GM13976 (cell line): ENCODE measurements at regions not wholly inside any gene's neighbourhood (a gene's known extent, or its start where the extent isn't known, plus 50 kb on each side); places are given as distances from the start of the nearest gene placed in this dataset.

ENCODE experiments used
- DNase-seq: peaks from one replicate; pipeline ENCODE4 v3.0.0; 2012; ENCODE audit warnings: low spot score
- in situ Hi-C: fragments of 300-500 bp; cut with MboI; formaldehyde crosslinking; loops from one replicate; pipeline ENCODE4 v1.12.0; 2022; ENCODE audit warnings: low sequenced_read_pairs, mixed read lengths, inconsistent platforms; ENCODE audit not compliant: unreplicated experiment
- TF ChIP-seq, protein P1 (sequence below): IDR thresholded peaks from 2 replicates; pipeline ENCODE4 v1.5.1; 2012; ENCODE audit warnings: borderline replicate concordance, mild to moderate bottlenecking; ENCODE audit not compliant: insufficient read depth; ENCODE audit errors: extremely low read depth, missing control alignments, control extremely low read depth

GRCh38 chr18:39840406-39840805, 2114.6 kb upstream of the PIK3C3 start:
- DNase-seq = no peak
- TF ChIP-seq, protein P1, sequence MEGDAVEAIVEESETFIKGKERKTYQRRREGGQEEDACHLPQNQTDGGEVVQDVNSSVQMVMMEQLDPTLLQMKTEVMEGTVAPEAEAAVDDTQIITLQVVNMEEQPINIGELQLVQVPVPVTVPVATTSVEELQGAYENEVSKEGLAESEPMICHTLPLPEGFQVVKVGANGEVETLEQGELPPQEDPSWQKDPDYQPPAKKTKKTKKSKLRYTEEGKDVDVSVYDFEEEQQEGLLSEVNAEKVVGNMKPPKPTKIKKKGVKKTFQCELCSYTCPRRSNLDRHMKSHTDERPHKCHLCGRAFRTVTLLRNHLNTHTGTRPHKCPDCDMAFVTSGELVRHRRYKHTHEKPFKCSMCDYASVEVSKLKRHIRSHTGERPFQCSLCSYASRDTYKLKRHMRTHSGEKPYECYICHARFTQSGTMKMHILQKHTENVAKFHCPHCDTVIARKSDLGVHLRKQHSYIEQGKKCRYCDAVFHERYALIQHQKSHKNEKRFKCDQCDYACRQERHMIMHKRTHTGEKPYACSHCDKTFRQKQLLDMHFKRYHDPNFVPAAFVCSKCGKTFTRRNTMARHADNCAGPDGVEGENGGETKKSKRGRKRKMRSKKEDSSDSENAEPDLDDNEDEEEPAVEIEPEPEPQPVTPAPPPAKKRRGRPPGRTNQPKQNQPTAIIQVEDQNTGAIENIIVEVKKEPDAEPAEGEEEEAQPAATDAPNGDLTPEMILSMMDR = no peak
- in situ Hi-C loops = no loop called here

DNA sequence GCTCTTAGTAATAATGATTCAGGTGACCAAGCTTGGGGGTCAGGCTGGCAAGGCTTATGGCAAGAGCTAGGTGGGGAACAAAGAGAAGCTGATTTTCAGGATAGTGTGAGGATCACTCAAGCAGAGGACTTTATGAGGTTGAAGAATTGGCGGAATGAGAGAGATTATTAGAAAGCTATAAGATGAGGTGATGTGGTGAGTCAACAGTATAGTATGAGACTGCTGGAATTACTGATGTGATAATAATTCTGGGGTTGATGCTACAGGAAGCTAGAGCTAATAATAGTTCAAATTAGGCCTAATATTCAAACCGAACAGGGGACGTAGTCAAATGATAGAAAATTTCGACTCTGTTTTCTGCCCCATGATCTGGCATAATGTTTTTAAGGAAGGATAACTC, 2115.3 kb upstream of the PIK3C3 start:
- no peak for DNase-seq
- in situ Hi-C loops = no loop called here
- TF ChIP-seq, protein P1 = no peak

DNA sequence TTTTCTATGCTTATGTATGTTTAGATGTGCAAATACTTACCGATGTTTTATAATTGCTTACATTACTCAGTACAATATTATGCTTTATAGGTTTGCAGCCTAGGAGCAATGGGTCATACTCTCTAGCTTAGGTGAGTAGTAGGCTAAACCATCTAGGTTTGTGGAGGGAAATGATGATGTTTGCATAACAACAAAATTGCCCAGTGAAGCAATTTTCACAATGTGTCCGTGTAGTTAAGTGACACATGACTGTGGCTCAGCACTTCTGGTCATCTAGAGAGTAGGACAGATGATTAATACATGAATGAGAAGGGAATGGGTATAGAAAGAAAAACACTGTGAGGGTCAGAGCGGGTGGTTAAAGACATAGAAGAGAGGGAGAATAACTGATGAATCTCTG, 2116.2 kb upstream of the PIK3C3 start:
- no peak for DNase-seq
- in situ Hi-C loops = no loop called here
- TF ChIP-seq, protein P1 = no peak

GRCh38 chr18:39835303-39836030, 2119.6 kb upstream of the PIK3C3 start:
- in situ Hi-C loops = no loop called here
- no peak for DNase-seq
- TF ChIP-seq, protein P1 = no peak

DNA sequence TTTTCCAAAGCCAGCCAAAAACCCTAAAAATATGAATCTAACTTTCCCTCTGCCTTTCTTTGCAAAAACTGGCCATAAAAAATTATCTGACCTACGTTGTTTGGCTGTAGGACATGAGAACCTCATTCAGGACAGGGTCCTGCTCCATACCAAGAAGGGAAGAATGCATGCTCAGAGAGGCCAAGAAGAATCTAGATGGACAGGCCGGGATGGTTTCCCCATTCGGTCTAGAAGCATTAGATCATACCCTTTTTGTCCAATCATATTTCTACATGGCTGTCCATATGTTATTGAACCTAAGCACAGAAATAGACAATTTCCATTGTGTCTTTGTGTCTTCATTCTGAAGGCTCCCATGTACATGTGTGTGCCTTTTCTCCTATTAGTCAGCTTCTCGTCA, 2120.4 kb upstream of the PIK3C3 start:
- in situ Hi-C loops = no loop called here
- no peak for DNase-seq
- TF ChIP-seq, protein P1 = no peak

DNA sequence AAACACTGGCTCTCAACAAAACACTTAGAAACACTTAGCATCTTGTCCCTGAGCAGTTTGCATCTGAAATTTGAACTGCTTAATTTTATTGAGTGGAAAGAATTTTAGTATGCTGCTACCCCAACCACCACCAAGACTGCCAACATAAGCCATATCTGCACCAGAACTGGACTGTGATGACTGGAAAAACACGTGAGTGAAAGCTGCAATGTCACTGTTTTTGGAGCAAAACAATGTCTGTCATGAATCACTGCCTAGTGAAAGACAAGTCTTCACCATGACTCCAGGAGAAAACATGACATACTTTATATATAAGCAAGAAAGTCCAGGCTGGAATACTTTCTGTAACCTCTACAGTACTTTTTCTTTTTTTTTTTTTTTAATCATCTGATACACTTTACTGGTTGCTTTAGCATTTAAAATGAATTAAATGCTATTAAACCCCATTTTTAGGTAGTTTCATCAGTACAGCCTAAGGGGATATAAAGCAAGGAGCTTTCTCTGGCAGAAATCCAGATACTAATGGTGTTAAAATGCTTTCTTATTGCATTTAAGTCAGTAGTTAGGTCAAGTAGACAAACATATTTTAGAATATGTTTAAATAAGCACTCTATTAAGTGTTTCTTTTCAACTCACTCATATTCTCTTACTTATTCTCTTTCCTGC, 2129.4 kb upstream of the PIK3C3 start:
- in situ Hi-C loops = no loop called here
- no peak for DNase-seq
- TF ChIP-seq, protein P1 = no peak
